ENCODE measurements at regions not wholly inside any gene's neighbourhood (a gene's known extent, or its start where the extent isn't known, plus 50 kb on each side); places are given as distances from the start of the nearest gene placed in this dataset.

- TF ChIP-seq SUZ12 (IDR thresholded peaks at IDR 0.05; ENCODE audit: extremely low read depth, insufficient read depth, insufficient read length) (no peak), ZNF274 (IDR thresholded peaks at IDR 0.05; ENCODE audit: low read depth, low read length) (no peak), YY1 (IDR thresholded peaks at IDR 0.05; ENCODE audit: insufficient read depth, insufficient read length) (no peak)
These were observed 54.4 kb upstream of the ETV6 start for GRCh38 chr12:11595080-11595479.
